HG03159 (cell line): ENCODE measurements at regions not wholly inside any gene's neighbourhood (a gene's known extent, or its start where the extent isn't known, plus 50 kb on each side); places are given as distances from the start of the nearest gene placed in this dataset.
"Not testable (repeated sequence)": the region's sequence is repeated elsewhere in the genome, so short reads cannot be mapped to it uniquely, and the experiment has no call there.

Experiments used
- ATAC-seq: cut with Tn5 transposase; IDR thresholded peaks from one replicate; pipeline ENCODE4 v1.9.1; 2021; ENCODE audit warnings: mild to moderate bottlenecking, moderate library complexity; ENCODE audit not compliant: unreplicated experiment

GRCh38 chr11:25486338-25486737, 845.6 kb upstream of the ANO3 start:
- not testable (repeated sequence) for ATAC-seq

- ATAC-seq = not testable (repeated sequence)
These were observed 843.8 kb upstream of the ANO3 start for GRCh38 chr11:25488176-25488575.

- ATAC-seq = not testable (repeated sequence)
These were observed 830.5 kb upstream of the ANO3 start for GRCh38 chr11:25501426-25501825.

GRCh38 chr11:25515576-25515975, 816.4 kb upstream of the ANO3 start:
- ATAC-seq = no peak

- no peak for ATAC-seq
These were observed 811.5 kb upstream of the ANO3 start for GRCh38 chr11:25520459-25520858.

GRCh38 chr11:25527841-25528240, 804.1 kb upstream of the ANO3 start:
- ATAC-seq = no peak

- ATAC-seq = no peak
These were observed 802.4 kb upstream of the ANO3 start for GRCh38 chr11:25529572-25529971.

GRCh38 chr11:25535467-25536272, 796.3 kb upstream of the ANO3 start:
- no peak for ATAC-seq

GRCh38 chr11:25536289-25536688, 795.6 kb upstream of the ANO3 start:
- no peak for ATAC-seq

- ATAC-seq = no peak
These were observed 794.5 kb upstream of the ANO3 start for GRCh38 chr11:25537393-25537792.

GRCh38 chr11:25547292-25547691, 784.6 kb upstream of the ANO3 start:
- ATAC-seq = no peak

GRCh38 chr11:25562417-25562816, 769.5 kb upstream of the ANO3 start:
- no peak for ATAC-seq

GRCh38 chr11:25565846-25566245, 766.1 kb upstream of the ANO3 start:
- ATAC-seq = no peak

GRCh38 chr11:25566298-25567200, 765.4 kb upstream of the ANO3 start:
- ATAC-seq = no peak

GRCh38 chr11:25576320-25576719, 755.6 kb upstream of the ANO3 start:
- ATAC-seq = no peak

GRCh38 chr11:25579554-25579953, 752.4 kb upstream of the ANO3 start:
- not testable (repeated sequence) for ATAC-seq

- ATAC-seq = no peak
These were observed 748.3 kb upstream of the ANO3 start for GRCh38 chr11:25583596-25583995.

GRCh38 chr11:25587496-25587895, 744.4 kb upstream of the ANO3 start:
- ATAC-seq = no peak

GRCh38 chr11:25593221-25593620, 738.7 kb upstream of the ANO3 start:
- ATAC-seq = no peak

GRCh38 chr11:25596701-25597100, 735.2 kb upstream of the ANO3 start:
- ATAC-seq = no peak

- no peak for ATAC-seq
These were observed 734.2 kb upstream of the ANO3 start for GRCh38 chr11:25597696-25598095.

- ATAC-seq = no peak
These were observed 729.8 kb upstream of the ANO3 start for GRCh38 chr11:25602149-25602548.
